GM18511 (cell line): ENCODE measurements at regions not wholly inside any gene's neighbourhood (a gene's known extent, or its start where the extent isn't known, plus 50 kb on each side); places are given as distances from the start of the nearest gene placed in this dataset.
A peak's percentile ranks its signal among the peaks of the same experiment; 100 is the strongest.

ENCODE experiments used
- ATAC-seq: cut with Tn5 transposase; IDR thresholded peaks from one replicate; pipeline ENCODE4 v1.9.1; 2021; ENCODE audit warnings: mild to moderate bottlenecking, moderate library complexity; ENCODE audit not compliant: unreplicated experiment

GRCh38 chr6:139509167-139509566, 134.7 kb upstream of the CITED2 start:
- no peak for ATAC-seq

- no peak for ATAC-seq
Measured at GRCh38 chr6:139508576-139508975, 134.1 kb upstream of the CITED2 start.

GRCh38 chr6:139508023-139508422, 133.6 kb upstream of the CITED2 start:
- ATAC-seq, result no peak

- no peak for ATAC-seq
Measured at GRCh38 chr6:139500977-139501376, 126.5 kb upstream of the CITED2 start.

GRCh38 chr6:139498715-139499114, 124.3 kb upstream of the CITED2 start:
- ATAC-seq, result no peak

GRCh38 chr6:139497345-139497961, 123.0 kb upstream of the CITED2 start:
- ATAC-seq, result no peak

GRCh38 chr6:139496654-139497344, 122.4 kb upstream of the CITED2 start:
- no peak for ATAC-seq

- ATAC-seq, result no peak
Measured at GRCh38 chr6:139494376-139494990, 120.0 kb upstream of the CITED2 start.

GRCh38 chr6:139490482-139490881, 116.0 kb upstream of the CITED2 start:
- ATAC-seq, result peak; percentile 63

GRCh38 chr6:139486476-139486799, 112.0 kb upstream of the CITED2 start:
- no peak for ATAC-seq

- ATAC-seq, result no peak
Measured at GRCh38 chr6:139485742-139486475, 111.5 kb upstream of the CITED2 start.

- no peak for ATAC-seq
Measured at GRCh38 chr6:139485185-139485584, 110.7 kb upstream of the CITED2 start.

GRCh38 chr6:139483079-139483478, 108.6 kb upstream of the CITED2 start:
- no peak for ATAC-seq

GRCh38 chr6:139482287-139482686, 107.8 kb upstream of the CITED2 start:
- ATAC-seq, result no peak

- no peak for ATAC-seq
Measured at GRCh38 chr6:139480356-139481165, 106.1 kb upstream of the CITED2 start.

- ATAC-seq, result no peak
Measured at GRCh38 chr6:139479433-139480222, 105.2 kb upstream of the CITED2 start.

GRCh38 chr6:139475646-139476045, 101.2 kb upstream of the CITED2 start:
- ATAC-seq, result no peak

GRCh38 chr6:139475241-139475640, 100.8 kb upstream of the CITED2 start:
- no peak for ATAC-seq

- peak; percentile 77 for ATAC-seq
Measured at GRCh38 chr6:139474145-139475108, 100.0 kb upstream of the CITED2 start.
